IPS-NIHi7 (cell line): ENCODE measurements at regions not wholly inside any gene's neighbourhood (a gene's known extent, or its start where the extent isn't known, plus 50 kb on each side); places are given as distances from the start of the nearest gene placed in this dataset.
"Not testable (repeated sequence)": the region's sequence is repeated elsewhere in the genome, so short reads cannot be mapped to it uniquely, and the experiment has no call there.

Experiments used
- DNase-seq: peaks from one replicate; pipeline ENCODE4 v3.0.0; 2012; ENCODE audit warnings: mixed read lengths; ENCODE audit errors: extremely low spot score

GRCh38 chr16:26717826-26718225 is 348.9 kb upstream of the C16orf82 start:
- no peak for DNase-seq

- no peak for DNase-seq
These were observed 345.4 kb upstream of the C16orf82 start for GRCh38 chr16:26721290-26721689.

GRCh38 chr16:26721957-26722356 is 344.8 kb upstream of the C16orf82 start:
- DNase-seq = not testable (repeated sequence)

GRCh38 chr16:26724189-26724588 is 342.5 kb upstream of the C16orf82 start:
- no peak for DNase-seq

GRCh38 chr16:26727848-26728247 is 338.9 kb upstream of the C16orf82 start:
- DNase-seq = no peak

- DNase-seq = no peak
These were observed 336.7 kb upstream of the C16orf82 start for GRCh38 chr16:26729951-26730541.

GRCh38 chr16:26731729-26732128 is 335.0 kb upstream of the C16orf82 start:
- no peak for DNase-seq

GRCh38 chr16:26733710-26734109 is 333.0 kb upstream of the C16orf82 start:
- no peak for DNase-seq

GRCh38 chr16:26735521-26735920 is 331.2 kb upstream of the C16orf82 start:
- no peak for DNase-seq

GRCh38 chr16:26736084-26736483 is 330.6 kb upstream of the C16orf82 start:
- DNase-seq = no peak

- no peak for DNase-seq
These were observed 326.0 kb upstream of the C16orf82 start for GRCh38 chr16:26740771-26741170.

- no peak for DNase-seq
These were observed 324.7 kb upstream of the C16orf82 start for GRCh38 chr16:26742040-26742439.

- DNase-seq = no peak
These were observed 322.3 kb upstream of the C16orf82 start for GRCh38 chr16:26744430-26744829.

- no peak for DNase-seq
These were observed 319.0 kb upstream of the C16orf82 start for GRCh38 chr16:26747760-26748159.

GRCh38 chr16:26749072-26749471 is 317.7 kb upstream of the C16orf82 start:
- DNase-seq = no peak

- DNase-seq = no peak
These were observed 314.6 kb upstream of the C16orf82 start for GRCh38 chr16:26752166-26752565.

GRCh38 chr16:26756633-26757032 is 310.1 kb upstream of the C16orf82 start:
- DNase-seq = no peak

- DNase-seq = peak; percentile 17
These were observed 304.1 kb upstream of the C16orf82 start for GRCh38 chr16:26762594-26762993.

GRCh38 chr16:26765087-26765486 is 301.6 kb upstream of the C16orf82 start:
- peak; percentile 42 for DNase-seq

GRCh38 chr16:26768385-26769010 is 298.2 kb upstream of the C16orf82 start:
- DNase-seq = no peak

GRCh38 chr16:26770547-26770946 is 296.2 kb upstream of the C16orf82 start:
- DNase-seq = no peak

GRCh38 chr16:26772503-26772902 is 294.2 kb upstream of the C16orf82 start:
- DNase-seq = no peak

GRCh38 chr16:26777821-26778220 is 288.9 kb upstream of the C16orf82 start:
- no peak for DNase-seq

- DNase-seq = no peak
These were observed 278.8 kb upstream of the C16orf82 start for GRCh38 chr16:26787924-26788323.
